ENCODE measurements at regions not wholly inside any gene's neighbourhood (a gene's known extent, or its start where the extent isn't known, plus 50 kb on each side); places are given as distances from the start of the nearest gene placed in this dataset.

DNA sequence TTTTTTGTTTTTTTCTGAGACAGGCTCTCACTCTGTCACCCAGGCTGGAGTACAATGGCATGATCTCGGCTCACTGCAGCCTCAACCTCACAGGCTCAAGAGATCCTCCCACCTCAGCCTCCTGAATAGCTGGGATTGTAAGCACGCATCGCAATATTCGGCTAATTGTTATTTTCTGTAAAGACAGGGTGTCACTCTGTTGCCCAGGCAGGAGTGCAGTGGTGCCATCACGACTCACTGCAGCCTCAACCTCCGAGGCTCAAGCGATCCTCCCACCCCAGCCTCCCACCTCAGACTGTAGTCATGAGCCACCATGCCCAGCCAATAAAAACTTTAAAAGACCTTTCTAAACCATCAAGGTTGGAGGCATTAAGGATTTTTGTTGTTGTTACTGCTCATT lies 57.4 kb upstream of the TFRC start:
- Histone ChIP-seq H3K27ac (no peak overlapping the region), H3K4me1 (no peaks in the 10 kb centered on the region), H3K4me3 (no peak overlapping the region), H3K4me2 (no peak overlapping the region), H3K9me3 (no peaks in the 10 kb centered on the region)
- ATAC-seq: no peak
- WGBS (ENCODE audit: missing lambda C conversion rate): 76% methylated on average over 7 of the region's 7 CpGs
- no peak for FAIRE-seq
- TF ChIP-seq JUN (IDR thresholded peaks at IDR 0.05) (no peak), EHMT2 (IDR thresholded peaks at IDR 0.05; ENCODE audit: low read depth) (no peak), MYC (IDR thresholded peaks at IDR 0.05; ENCODE audit: borderline replicate concordance, low read length) (no peak), ZC3H11A (IDR thresholded peaks at IDR 0.05) (no peak), RARB (CRISPR knock-in tag; IDR thresholded peaks at IDR 0.05) (no peak), MAFK (IDR thresholded peaks at IDR 0.05; ENCODE audit: partially characterized antibody) (no peak), EP300 (IDR thresholded peaks at IDR 0.05) (no peak), HOXA7 (CRISPR knock-in tag; IDR thresholded peaks at IDR 0.05) (no peak), RCOR1 (IDR thresholded peaks at IDR 0.05; ENCODE audit: low read depth, low read length) (no peak), KDM1A (IDR thresholded peaks at IDR 0.05; ENCODE audit: low read depth) (no peak), FOSL2 (IDR thresholded peaks at IDR 0.05) (no peak), FOSL2 (CRISPR knock-in tag; IDR thresholded peaks at IDR 0.05) (no peak), CHD4 (IDR thresholded peaks at IDR 0.05; ENCODE audit: borderline replicate concordance) (no peak), RFX5 (IDR thresholded peaks at IDR 0.05) (no peak), MAZ (IDR thresholded peaks at IDR 0.05; ENCODE audit: borderline replicate concordance, low read depth, low read length) (no peak), RNF2 (IDR thresholded peaks at IDR 0.05; ENCODE audit: borderline replicate concordance, low read depth) (no peak), HOXB5 (CRISPR knock-in tag; IDR thresholded peaks at IDR 0.05) (no peak)
- TF ChIP-seq, protein P1, sequence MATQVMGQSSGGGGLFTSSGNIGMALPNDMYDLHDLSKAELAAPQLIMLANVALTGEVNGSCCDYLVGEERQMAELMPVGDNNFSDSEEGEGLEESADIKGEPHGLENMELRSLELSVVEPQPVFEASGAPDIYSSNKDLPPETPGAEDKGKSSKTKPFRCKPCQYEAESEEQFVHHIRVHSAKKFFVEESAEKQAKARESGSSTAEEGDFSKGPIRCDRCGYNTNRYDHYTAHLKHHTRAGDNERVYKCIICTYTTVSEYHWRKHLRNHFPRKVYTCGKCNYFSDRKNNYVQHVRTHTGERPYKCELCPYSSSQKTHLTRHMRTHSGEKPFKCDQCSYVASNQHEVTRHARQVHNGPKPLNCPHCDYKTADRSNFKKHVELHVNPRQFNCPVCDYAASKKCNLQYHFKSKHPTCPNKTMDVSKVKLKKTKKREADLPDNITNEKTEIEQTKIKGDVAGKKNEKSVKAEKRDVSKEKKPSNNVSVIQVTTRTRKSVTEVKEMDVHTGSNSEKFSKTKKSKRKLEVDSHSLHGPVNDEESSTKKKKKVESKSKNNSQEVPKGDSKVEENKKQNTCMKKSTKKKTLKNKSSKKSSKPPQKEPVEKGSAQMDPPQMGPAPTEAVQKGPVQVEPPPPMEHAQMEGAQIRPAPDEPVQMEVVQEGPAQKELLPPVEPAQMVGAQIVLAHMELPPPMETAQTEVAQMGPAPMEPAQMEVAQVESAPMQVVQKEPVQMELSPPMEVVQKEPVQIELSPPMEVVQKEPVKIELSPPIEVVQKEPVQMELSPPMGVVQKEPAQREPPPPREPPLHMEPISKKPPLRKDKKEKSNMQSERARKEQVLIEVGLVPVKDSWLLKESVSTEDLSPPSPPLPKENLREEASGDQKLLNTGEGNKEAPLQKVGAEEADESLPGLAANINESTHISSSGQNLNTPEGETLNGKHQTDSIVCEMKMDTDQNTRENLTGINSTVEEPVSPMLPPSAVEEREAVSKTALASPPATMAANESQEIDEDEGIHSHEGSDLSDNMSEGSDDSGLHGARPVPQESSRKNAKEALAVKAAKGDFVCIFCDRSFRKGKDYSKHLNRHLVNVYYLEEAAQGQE (IDR thresholded peaks at IDR 0.05): no peak
- TF ChIP-seq, protein P2, sequence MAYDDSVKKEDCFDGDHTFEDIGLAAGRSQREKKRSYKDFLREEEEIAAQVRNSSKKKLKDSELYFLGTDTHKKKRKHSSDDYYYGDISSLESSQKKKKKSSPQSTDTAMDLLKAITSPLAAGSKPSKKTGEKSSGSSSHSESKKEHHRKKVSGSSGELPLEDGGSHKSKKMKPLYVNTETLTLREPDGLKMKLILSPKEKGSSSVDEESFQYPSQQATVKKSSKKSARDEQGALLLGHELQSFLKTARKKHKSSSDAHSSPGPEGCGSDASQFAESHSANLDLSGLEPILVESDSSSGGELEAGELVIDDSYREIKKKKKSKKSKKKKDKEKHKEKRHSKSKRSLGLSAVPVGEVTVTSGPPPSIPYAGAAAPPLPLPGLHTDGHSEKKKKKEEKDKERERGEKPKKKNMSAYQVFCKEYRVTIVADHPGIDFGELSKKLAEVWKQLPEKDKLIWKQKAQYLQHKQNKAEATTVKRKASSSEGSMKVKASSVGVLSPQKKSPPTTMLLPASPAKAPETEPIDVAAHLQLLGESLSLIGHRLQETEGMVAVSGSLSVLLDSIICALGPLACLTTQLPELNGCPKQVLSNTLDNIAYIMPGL (CRISPR knock-in tag; IDR thresholded peaks at IDR 0.05; ENCODE audit: borderline replicate concordance): no peak
- TF ChIP-seq, protein P3, sequence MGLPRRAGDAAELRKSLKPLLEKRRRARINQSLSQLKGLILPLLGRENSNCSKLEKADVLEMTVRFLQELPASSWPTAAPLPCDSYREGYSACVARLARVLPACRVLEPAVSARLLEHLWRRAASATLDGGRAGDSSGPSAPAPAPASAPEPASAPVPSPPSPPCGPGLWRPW (IDR thresholded peaks at IDR 0.05): no peak
- TF ChIP-seq, protein P4, sequence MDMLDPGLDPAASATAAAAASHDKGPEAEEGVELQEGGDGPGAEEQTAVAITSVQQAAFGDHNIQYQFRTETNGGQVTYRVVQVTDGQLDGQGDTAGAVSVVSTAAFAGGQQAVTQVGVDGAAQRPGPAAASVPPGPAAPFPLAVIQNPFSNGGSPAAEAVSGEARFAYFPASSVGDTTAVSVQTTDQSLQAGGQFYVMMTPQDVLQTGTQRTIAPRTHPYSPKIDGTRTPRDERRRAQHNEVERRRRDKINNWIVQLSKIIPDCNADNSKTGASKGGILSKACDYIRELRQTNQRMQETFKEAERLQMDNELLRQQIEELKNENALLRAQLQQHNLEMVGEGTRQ (IDR thresholded peaks at IDR 0.05): no peak
- no peak for DNase-seq (ENCODE audit: low read depth in 1 of 2, low spot score in 1 of 2)
- CTCF ChIA-PET: no interaction called here
- POLR2A ChIA-PET: no interaction called here

All from A549 (cell line).